ENCODE measurements at regions not wholly inside any gene's neighbourhood (a gene's known extent, or its start where the extent isn't known, plus 50 kb on each side); places are given as distances from the start of the nearest gene placed in this dataset.
"Not testable (repeated sequence)": the region's sequence is repeated elsewhere in the genome, so short reads cannot be mapped to it uniquely, and the experiment has no call there.

DNA sequence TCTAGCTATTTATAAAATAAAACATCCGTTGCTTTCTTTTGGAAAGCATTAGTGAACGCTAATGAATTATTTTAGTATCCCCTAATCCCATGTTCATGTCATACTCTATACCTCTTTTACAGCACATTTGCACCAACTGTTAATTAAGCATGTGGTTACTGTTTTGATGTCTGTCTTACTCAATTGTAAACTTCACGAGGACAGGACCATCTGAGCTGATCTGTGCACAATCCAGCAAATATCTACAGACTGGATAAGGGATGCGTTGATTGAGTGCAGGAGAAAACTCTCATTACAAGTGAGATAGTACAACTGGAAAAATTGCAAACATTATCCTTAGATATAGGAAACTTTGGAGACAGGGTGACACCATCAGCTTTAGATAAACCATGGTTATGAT lies 201.1 kb downstream of the PCDH20 start:
- Histone ChIP-seq H3K9me3 (ENCODE audit: control insufficient read depth, insufficient read depth, low read length) (no peaks in the 10 kb centered on the region), H3K36me3 (ENCODE audit: control insufficient read depth, insufficient read depth, low read length) (no peaks in the 10 kb centered on the region), H3K4me1 (ENCODE audit: control insufficient read depth, insufficient read depth, low read length) (no peaks in the 10 kb centered on the region), H3K9ac (ENCODE audit: low read depth, low read length) (no peak overlapping the region), H3K27ac (ENCODE audit: low read depth, low read length) (no peak overlapping the region), H3K4me3 (ENCODE audit: low read depth, low read length) (no peak overlapping the region), H3K27me3 (ENCODE audit: control insufficient read depth, insufficient read depth, low read length) (no peaks in the 10 kb centered on the region)

DNA sequence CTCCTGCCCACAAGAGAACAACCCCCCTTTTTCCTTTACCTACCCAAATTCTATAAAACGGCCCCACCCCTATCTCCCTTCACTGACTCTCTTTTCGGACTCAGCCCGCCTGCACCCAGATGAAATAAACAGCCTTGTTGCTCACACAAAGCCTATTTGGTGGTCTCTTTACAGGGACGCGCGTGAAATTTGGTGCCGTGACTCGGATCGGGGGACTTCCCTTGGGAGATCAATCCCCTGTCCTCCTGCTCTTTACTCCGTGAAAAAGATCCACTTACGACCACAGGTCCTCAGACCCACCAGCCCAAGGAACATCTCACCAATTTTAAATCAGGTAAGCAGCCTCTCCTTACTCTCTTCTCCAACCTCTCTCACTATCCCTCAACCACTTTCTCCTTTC lies 209.8 kb downstream of the PCDH20 start:
- not testable (repeated sequence) for H3K9me3 ChIP-seq (ENCODE audit: control insufficient read depth, insufficient read depth, low read length); H3K4me3 ChIP-seq (ENCODE audit: low read depth, low read length); H3K36me3 ChIP-seq (ENCODE audit: control insufficient read depth, insufficient read depth, low read length); H3K9ac ChIP-seq (ENCODE audit: low read depth, low read length); H3K27ac ChIP-seq (ENCODE audit: low read depth, low read length)
- peaks cover 29% of the 10 kb centered on the region for H3K27me3 ChIP-seq (ENCODE audit: control insufficient read depth, insufficient read depth, low read length)
- H3K4me1 ChIP-seq (ENCODE audit: control insufficient read depth, insufficient read depth, low read length) = peaks cover 25% of the 10 kb centered on the region

GRCh38 chr13:61204025-61204424 lies 211.6 kb downstream of the PCDH20 start:
- H3K27ac ChIP-seq (ENCODE audit: low read depth, low read length) = no peak overlapping the region
- no peak overlapping the region for H3K4me3 ChIP-seq (ENCODE audit: low read depth, low read length)
- H3K9ac ChIP-seq (ENCODE audit: low read depth, low read length) = no peak overlapping the region
- H3K9me3 ChIP-seq (ENCODE audit: control insufficient read depth, insufficient read depth, low read length) = no peaks in the 10 kb centered on the region
- peaks cover 43% of the 10 kb centered on the region for H3K27me3 ChIP-seq (ENCODE audit: control insufficient read depth, insufficient read depth, low read length)
- peaks cover 25% of the 10 kb centered on the region for H3K4me1 ChIP-seq (ENCODE audit: control insufficient read depth, insufficient read depth, low read length)
- no peaks in the 10 kb centered on the region for H3K36me3 ChIP-seq (ENCODE audit: control insufficient read depth, insufficient read depth, low read length)

- Histone ChIP-seq H3K9ac (ENCODE audit: low read depth, low read length) (no peak overlapping the region), H3K9me3 (ENCODE audit: control insufficient read depth, insufficient read depth, low read length) (no peaks in the 10 kb centered on the region), H3K27me3 (ENCODE audit: control insufficient read depth, insufficient read depth, low read length) (peaks cover 43% of the 10 kb centered on the region), H3K27ac (ENCODE audit: low read depth, low read length) (no peak overlapping the region), H3K4me3 (ENCODE audit: low read depth, low read length) (no peak overlapping the region), H3K36me3 (ENCODE audit: control insufficient read depth, insufficient read depth, low read length) (no peaks in the 10 kb centered on the region), H3K4me1 (ENCODE audit: control insufficient read depth, insufficient read depth, low read length) (peaks cover 25% of the 10 kb centered on the region)
Observed at GRCh38 chr13:61202042-61202441, 213.6 kb downstream of the PCDH20 start.

- H3K9me3 ChIP-seq (ENCODE audit: control insufficient read depth, insufficient read depth, low read length) = no peaks in the 10 kb centered on the region
- H3K27ac ChIP-seq (ENCODE audit: low read depth, low read length) = no peak overlapping the region
- H3K4me3 ChIP-seq (ENCODE audit: low read depth, low read length) = no peak overlapping the region
- H3K4me1 ChIP-seq (ENCODE audit: control insufficient read depth, insufficient read depth, low read length) = peaks cover 2% of the 10 kb centered on the region; the same call in 1 of the 2 replicates
- no peak overlapping the region for H3K9ac ChIP-seq (ENCODE audit: low read depth, low read length)
- no peaks in the 10 kb centered on the region for H3K27me3 ChIP-seq (ENCODE audit: control insufficient read depth, insufficient read depth, low read length)
- H3K36me3 ChIP-seq (ENCODE audit: control insufficient read depth, insufficient read depth, low read length) = no peaks in the 10 kb centered on the region
Observed at GRCh38 chr13:61192826-61193225, 222.8 kb downstream of the PCDH20 start.

- H3K9me3 ChIP-seq (ENCODE audit: control insufficient read depth, insufficient read depth, low read length) = no peaks in the 10 kb centered on the region
- no peak overlapping the region for H3K9ac ChIP-seq (ENCODE audit: low read depth, low read length)
- no peaks in the 10 kb centered on the region for H3K36me3 ChIP-seq (ENCODE audit: control insufficient read depth, insufficient read depth, low read length)
- H3K27ac ChIP-seq (ENCODE audit: low read depth, low read length) = no peak overlapping the region
- no peaks in the 10 kb centered on the region for H3K27me3 ChIP-seq (ENCODE audit: control insufficient read depth, insufficient read depth, low read length)
- H3K4me1 ChIP-seq (ENCODE audit: control insufficient read depth, insufficient read depth, low read length) = peaks cover 35% of the 10 kb centered on the region
- no peak overlapping the region for H3K4me3 ChIP-seq (ENCODE audit: low read depth, low read length)
Observed at GRCh38 chr13:61188057-61188456, 227.6 kb downstream of the PCDH20 start.

DNA sequence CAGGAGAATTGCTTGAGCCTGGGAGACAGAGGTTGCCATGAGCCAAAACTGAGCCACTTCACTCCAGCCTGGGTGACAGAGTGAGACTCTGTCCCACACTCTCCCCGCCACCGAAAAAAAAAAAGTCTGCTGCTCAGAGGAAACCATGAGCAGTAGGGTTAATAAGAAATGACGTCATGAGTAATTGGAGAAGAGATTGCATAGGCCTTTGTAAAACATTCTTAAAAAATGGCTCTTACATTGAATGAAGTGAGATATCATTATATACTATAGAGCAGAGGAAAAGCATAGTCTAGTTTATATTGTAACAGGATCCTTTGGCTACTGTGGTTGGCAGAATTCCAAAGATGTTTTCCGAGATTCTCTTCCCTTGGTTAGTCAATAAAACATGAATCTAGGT lies 228.2 kb downstream of the PCDH20 start:
- H3K36me3 ChIP-seq (ENCODE audit: control insufficient read depth, insufficient read depth, low read length) = no peaks in the 10 kb centered on the region
- no peaks in the 10 kb centered on the region for H3K9me3 ChIP-seq (ENCODE audit: control insufficient read depth, insufficient read depth, low read length)

GRCh38 chr13:61183670-61184069 lies 232.0 kb downstream of the PCDH20 start:
- Histone ChIP-seq H3K27me3 (ENCODE audit: control insufficient read depth, insufficient read depth, low read length) (no peaks in the 10 kb centered on the region), H3K9ac (ENCODE audit: low read depth, low read length) (no peak overlapping the region), H3K4me3 (ENCODE audit: low read depth, low read length) (no peak overlapping the region; the same call in 1 of the 2 replicates), H3K27ac (ENCODE audit: low read depth, low read length) (no peak overlapping the region), H3K9me3 (ENCODE audit: control insufficient read depth, insufficient read depth, low read length) (no peaks in the 10 kb centered on the region), H3K4me1 (ENCODE audit: control insufficient read depth, insufficient read depth, low read length) (peaks cover 64% of the 10 kb centered on the region), H3K36me3 (ENCODE audit: control insufficient read depth, insufficient read depth, low read length) (no peaks in the 10 kb centered on the region)

More for the DNA sequence above, 228.2 kb downstream of the PCDH20 start:
- Histone ChIP-seq H3K9ac (ENCODE audit: low read depth, low read length) (no peak overlapping the region), H3K4me1 (ENCODE audit: control insufficient read depth, insufficient read depth, low read length) (peaks cover 40% of the 10 kb centered on the region), H3K27me3 (ENCODE audit: control insufficient read depth, insufficient read depth, low read length) (no peaks in the 10 kb centered on the region), H3K4me3 (ENCODE audit: low read depth, low read length) (no peak overlapping the region), H3K27ac (ENCODE audit: low read depth, low read length) (no peak overlapping the region)

- H3K9me3 ChIP-seq (ENCODE audit: control insufficient read depth, insufficient read depth, low read length) = no peaks in the 10 kb centered on the region
- H3K36me3 ChIP-seq (ENCODE audit: control insufficient read depth, insufficient read depth, low read length) = no peaks in the 10 kb centered on the region
- peak overlapping the region; percentile 13; the same call in 1 of the 2 replicates for H3K9ac ChIP-seq (ENCODE audit: low read depth, low read length)
- H3K4me1 ChIP-seq (ENCODE audit: control insufficient read depth, insufficient read depth, low read length) = peaks cover 63% of the 10 kb centered on the region
- no peaks in the 10 kb centered on the region for H3K27me3 ChIP-seq (ENCODE audit: control insufficient read depth, insufficient read depth, low read length)
- peak overlapping the region; percentile 41; the same call in 1 of the 2 replicates for H3K4me3 ChIP-seq (ENCODE audit: low read depth, low read length)
- no peak overlapping the region for H3K27ac ChIP-seq (ENCODE audit: low read depth, low read length)
Observed at GRCh38 chr13:61180234-61180633, 235.4 kb downstream of the PCDH20 start.

GRCh38 chr13:61179741-61180140 lies 235.9 kb downstream of the PCDH20 start:
- peak overlapping the region; percentile 39 for H3K27ac ChIP-seq (ENCODE audit: low read depth, low read length)
- peak overlapping the region; percentile 41; the same call in 1 of the 2 replicates for H3K4me3 ChIP-seq (ENCODE audit: low read depth, low read length)
- peak overlapping the region; percentile 13; the same call in 1 of the 2 replicates for H3K9ac ChIP-seq (ENCODE audit: low read depth, low read length)
- no peaks in the 10 kb centered on the region for H3K36me3 ChIP-seq (ENCODE audit: control insufficient read depth, insufficient read depth, low read length)
- H3K27me3 ChIP-seq (ENCODE audit: control insufficient read depth, insufficient read depth, low read length) = no peaks in the 10 kb centered on the region
- H3K4me1 ChIP-seq (ENCODE audit: control insufficient read depth, insufficient read depth, low read length) = peaks cover 58% of the 10 kb centered on the region
- no peaks in the 10 kb centered on the region for H3K9me3 ChIP-seq (ENCODE audit: control insufficient read depth, insufficient read depth, low read length)

- no peak overlapping the region for H3K4me3 ChIP-seq (ENCODE audit: low read depth, low read length)
- H3K36me3 ChIP-seq (ENCODE audit: control insufficient read depth, insufficient read depth, low read length) = no peaks in the 10 kb centered on the region
- H3K27me3 ChIP-seq (ENCODE audit: control insufficient read depth, insufficient read depth, low read length) = no peaks in the 10 kb centered on the region
- no peak overlapping the region for H3K9ac ChIP-seq (ENCODE audit: low read depth, low read length)
- H3K27ac ChIP-seq (ENCODE audit: low read depth, low read length) = no peak overlapping the region
- H3K9me3 ChIP-seq (ENCODE audit: control insufficient read depth, insufficient read depth, low read length) = no peaks in the 10 kb centered on the region
- H3K4me1 ChIP-seq (ENCODE audit: control insufficient read depth, insufficient read depth, low read length) = peaks cover 5% of the 10 kb centered on the region; the same call in 1 of the 2 replicates
Observed at GRCh38 chr13:61170856-61171255, 244.8 kb downstream of the PCDH20 start.

DNA sequence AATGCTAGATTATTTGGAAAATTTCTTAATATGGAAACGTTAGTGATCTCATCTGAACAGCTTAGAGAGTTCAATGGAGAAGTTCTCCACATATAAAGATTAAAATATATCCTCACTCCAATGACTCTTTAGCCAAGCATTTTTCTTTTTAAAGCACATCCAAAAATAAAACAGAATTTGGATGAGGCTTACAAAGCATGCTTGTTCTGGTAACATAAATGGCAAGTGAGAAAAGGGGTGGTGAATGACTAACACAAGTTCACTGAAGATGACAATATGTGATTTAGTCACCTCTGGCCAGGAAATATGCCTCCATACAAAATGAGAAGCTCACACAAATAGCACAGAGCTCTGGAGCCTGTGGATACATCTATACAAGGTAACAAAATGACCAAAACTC lies 253.0 kb downstream of the PCDH20 start:
- no peak overlapping the region for H3K9ac ChIP-seq (ENCODE audit: low read depth, low read length)
- no peaks in the 10 kb centered on the region for H3K36me3 ChIP-seq (ENCODE audit: control insufficient read depth, insufficient read depth, low read length)
- H3K27me3 ChIP-seq (ENCODE audit: control insufficient read depth, insufficient read depth, low read length) = no peaks in the 10 kb centered on the region
- H3K4me1 ChIP-seq (ENCODE audit: control insufficient read depth, insufficient read depth, low read length) = no peaks in the 10 kb centered on the region
- no peaks in the 10 kb centered on the region for H3K9me3 ChIP-seq (ENCODE audit: control insufficient read depth, insufficient read depth, low read length)
- no peak overlapping the region for H3K4me3 ChIP-seq (ENCODE audit: low read depth, low read length)
- H3K27ac ChIP-seq (ENCODE audit: low read depth, low read length) = no peak overlapping the region

All from HUES48 (cell line).